ENCODE measurements at regions not wholly inside any gene's neighbourhood (a gene's known extent, or its start where the extent isn't known, plus 50 kb on each side); places are given as distances from the start of the nearest gene placed in this dataset.

DNA sequence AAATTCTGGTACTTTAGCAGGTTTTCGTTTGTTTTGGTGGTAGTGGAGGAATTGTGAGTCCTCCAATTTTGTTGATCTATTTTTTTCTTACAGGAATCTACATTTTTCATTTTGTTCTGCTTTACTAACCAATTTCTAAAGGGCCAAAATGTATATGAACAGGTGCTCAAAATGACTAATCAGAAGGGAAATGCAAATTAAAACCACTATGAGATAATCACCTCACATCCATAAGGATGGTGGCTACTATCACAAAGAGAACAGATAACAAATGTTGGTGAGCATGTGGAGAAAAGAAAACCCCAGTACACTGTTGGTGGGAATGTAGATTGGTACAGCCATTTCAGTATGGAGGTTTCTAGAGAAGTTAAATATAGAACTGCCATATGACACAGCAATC lies 134.2 kb downstream of the LMO4 start:
- TF ChIP-seq, protein P1, sequence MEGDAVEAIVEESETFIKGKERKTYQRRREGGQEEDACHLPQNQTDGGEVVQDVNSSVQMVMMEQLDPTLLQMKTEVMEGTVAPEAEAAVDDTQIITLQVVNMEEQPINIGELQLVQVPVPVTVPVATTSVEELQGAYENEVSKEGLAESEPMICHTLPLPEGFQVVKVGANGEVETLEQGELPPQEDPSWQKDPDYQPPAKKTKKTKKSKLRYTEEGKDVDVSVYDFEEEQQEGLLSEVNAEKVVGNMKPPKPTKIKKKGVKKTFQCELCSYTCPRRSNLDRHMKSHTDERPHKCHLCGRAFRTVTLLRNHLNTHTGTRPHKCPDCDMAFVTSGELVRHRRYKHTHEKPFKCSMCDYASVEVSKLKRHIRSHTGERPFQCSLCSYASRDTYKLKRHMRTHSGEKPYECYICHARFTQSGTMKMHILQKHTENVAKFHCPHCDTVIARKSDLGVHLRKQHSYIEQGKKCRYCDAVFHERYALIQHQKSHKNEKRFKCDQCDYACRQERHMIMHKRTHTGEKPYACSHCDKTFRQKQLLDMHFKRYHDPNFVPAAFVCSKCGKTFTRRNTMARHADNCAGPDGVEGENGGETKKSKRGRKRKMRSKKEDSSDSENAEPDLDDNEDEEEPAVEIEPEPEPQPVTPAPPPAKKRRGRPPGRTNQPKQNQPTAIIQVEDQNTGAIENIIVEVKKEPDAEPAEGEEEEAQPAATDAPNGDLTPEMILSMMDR (IDR thresholded peaks at IDR 0.05), result no peak
- TF ChIP-seq ZFX (IDR thresholded peaks at IDR 0.05; ENCODE audit: borderline replicate concordance), result no peak
